ENCODE measurements at regions not wholly inside any gene's neighbourhood (a gene's known extent, or its start where the extent isn't known, plus 50 kb on each side); places are given as distances from the start of the nearest gene placed in this dataset.

- no peaks in the 10 kb centered on the region for H3K9me3 Mint-ChIP-seq
- no peak for DNase-seq (ENCODE audit: low spot score in 2 of 2)
- no peak for ATAC-seq
- no peaks in the 10 kb centered on the region for H3K36me3 Mint-ChIP-seq
- H3K27ac Mint-ChIP-seq = no peak overlapping the region
Observed at GRCh38 chr3:22189616-22190015, 438.6 kb upstream of the ZNF385D start.

GRCh38 chr3:22199095-22199494, 448.1 kb upstream of the ZNF385D start:
- DNase-seq (ENCODE audit: low spot score in 2 of 2) = no peak
- no peak overlapping the region for H3K27ac Mint-ChIP-seq

DNA sequence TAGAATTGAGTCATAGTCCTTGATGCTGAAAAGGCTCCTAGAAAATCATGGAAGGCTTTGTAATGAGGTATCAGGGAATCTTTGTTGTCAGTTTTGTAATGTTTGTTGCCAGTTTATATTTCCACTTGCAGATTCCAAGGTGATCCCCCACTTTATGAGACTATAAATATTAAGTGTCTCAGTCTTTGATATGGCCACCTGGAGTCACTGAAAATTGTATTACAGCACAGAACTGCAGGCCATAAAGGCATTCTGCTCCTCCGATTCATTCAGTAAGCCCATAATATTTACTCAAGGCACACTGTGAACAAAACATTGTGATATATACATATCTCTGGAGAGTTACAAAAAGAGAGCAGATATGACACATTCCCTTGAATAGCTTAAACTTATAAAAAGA, 457.8 kb upstream of the ZNF385D start:
- ATAC-seq (no peak), DNase-seq (ENCODE audit: low spot score in 2 of 2) (no peak)
- Mint-ChIP-seq H3K9me3 (peaks cover 16 to 21% of the 10 kb centered on the region in 2 donors), H3K36me3 (no peaks in the 10 kb centered on the region), H3K27ac (no peak overlapping the region)

More at GRCh38 chr3:22199095-22199494, 448.1 kb upstream of the ZNF385D start:
- peaks cover 11 to 13% of the 10 kb centered on the region in 2 donors for H3K9me3 Mint-ChIP-seq
- no peak for ATAC-seq
- peaks cover 0 to 4% of the 10 kb centered on the region in 2 donors for H3K36me3 Mint-ChIP-seq

- no peaks in the 10 kb centered on the region for H3K36me3 Mint-ChIP-seq
- DNase-seq (ENCODE audit: low spot score in 2 of 2) = no peak
- ATAC-seq = no peak
- no peak overlapping the region for H3K27ac Mint-ChIP-seq
- H3K9me3 Mint-ChIP-seq = peaks cover 11 to 15% of the 10 kb centered on the region in 2 donors
Observed at GRCh38 chr3:22209578-22209977, 458.6 kb upstream of the ZNF385D start.

DNA sequence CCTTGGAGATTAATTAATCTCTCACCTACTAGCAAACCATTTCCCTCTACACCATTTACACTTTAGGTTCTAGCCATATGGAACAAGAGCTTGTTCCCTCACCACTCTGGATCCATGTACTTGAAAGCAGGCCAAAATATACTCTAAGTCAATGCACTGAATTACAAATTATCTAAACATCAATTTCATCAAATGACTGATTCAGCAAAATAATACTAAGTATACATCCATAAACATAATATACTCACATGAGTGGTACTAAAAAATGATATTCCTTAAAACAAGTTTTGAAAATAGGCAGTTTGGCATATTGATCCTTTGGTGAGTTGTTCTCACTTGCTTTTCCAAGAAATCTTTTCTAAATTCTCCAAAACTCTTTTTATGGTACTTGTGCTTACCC, 459.7 kb upstream of the ZNF385D start:
- DNase-seq (ENCODE audit: low spot score in 2 of 2) (no peak), ATAC-seq (no peak)
- Mint-ChIP-seq H3K9me3 (peaks cover 11 to 14% of the 10 kb centered on the region in 2 donors), H3K27ac (no peak overlapping the region), H3K36me3 (peaks cover 0 to 8% of the 10 kb centered on the region in 2 donors)

DNA sequence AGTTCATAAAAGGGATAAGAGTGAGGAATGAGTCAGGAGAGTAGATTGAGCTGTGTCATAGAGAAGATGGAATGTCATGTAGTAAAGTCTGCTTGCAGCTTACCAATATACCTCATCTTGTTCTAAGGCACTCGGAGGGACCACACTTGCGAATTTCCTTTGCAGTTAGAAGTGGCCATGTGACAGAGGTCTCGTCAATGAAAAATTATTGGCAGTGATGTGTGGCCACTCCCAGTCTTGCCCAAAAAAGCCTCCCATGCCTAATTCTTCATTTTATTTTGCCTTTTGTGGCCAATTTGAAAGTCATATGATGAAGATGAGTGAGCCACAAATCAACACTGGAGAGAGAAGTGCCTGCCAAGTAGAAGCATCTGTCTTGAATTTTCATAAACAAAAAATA, 465.6 kb upstream of the ZNF385D start:
- DNase-seq (ENCODE audit: low spot score in 2 of 2) (no peak), ATAC-seq (no peak)
- Mint-ChIP-seq H3K9me3 (peaks cover 6 to 14% of the 10 kb centered on the region in 2 donors), H3K36me3 (peaks cover 0 to 11% of the 10 kb centered on the region in 2 donors), H3K27ac (no peak overlapping the region)

GRCh38 chr3:22225161-22225560, 474.2 kb upstream of the ZNF385D start:
- ATAC-seq (no peak), DNase-seq (ENCODE audit: low spot score in 2 of 2) (no peak)
- peaks cover 8 to 21% of the 10 kb centered on the region in 2 donors for H3K9me3 Mint-ChIP-seq

DNA sequence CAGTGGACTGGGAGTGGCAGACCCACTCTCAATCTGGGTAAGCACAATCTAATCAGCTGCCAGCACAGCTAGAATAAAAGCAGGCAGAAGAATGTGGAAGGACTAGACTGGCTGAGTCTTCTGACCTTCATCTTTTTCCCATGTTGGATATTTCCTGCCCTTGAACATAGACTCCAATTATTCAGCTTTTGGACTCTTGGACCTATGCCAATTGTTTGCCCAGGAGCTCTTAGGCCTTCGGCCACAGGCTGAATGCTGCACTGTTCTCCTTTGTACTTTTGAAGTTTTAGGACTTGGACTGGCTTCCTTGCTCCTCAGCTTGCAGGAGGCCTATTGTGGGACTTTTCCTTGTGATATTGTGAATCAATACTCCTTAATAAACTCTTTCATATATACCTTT, 477.7 kb upstream of the ZNF385D start:
- no peak overlapping the region for H3K27ac Mint-ChIP-seq
- peaks cover 16 to 30% of the 10 kb centered on the region in 2 donors for H3K9me3 Mint-ChIP-seq
- DNase-seq (ENCODE audit: low spot score in 2 of 2) (no peak), ATAC-seq (no peak)
- no peaks in the 10 kb centered on the region for H3K36me3 Mint-ChIP-seq

More at GRCh38 chr3:22225161-22225560, 474.2 kb upstream of the ZNF385D start:
- no peak overlapping the region for H3K27ac Mint-ChIP-seq
- H3K36me3 Mint-ChIP-seq = no peaks in the 10 kb centered on the region

- ATAC-seq = no peak
- Mint-ChIP-seq H3K36me3 (no peaks in the 10 kb centered on the region), H3K27ac (no peak overlapping the region), H3K9me3 (peaks cover 23 to 36% of the 10 kb centered on the region in 2 donors)
- DNase-seq (ENCODE audit: low spot score in 2 of 2) = no peak
Observed at GRCh38 chr3:22231061-22231460, 480.1 kb upstream of the ZNF385D start.

GRCh38 chr3:22236490-22237270, 485.7 kb upstream of the ZNF385D start:
- H3K36me3 Mint-ChIP-seq = no peaks in the 10 kb centered on the region
- H3K27ac Mint-ChIP-seq = no peak overlapping the region
- ATAC-seq (no peak), DNase-seq (ENCODE audit: low spot score in 2 of 2) (no peak)
- peaks cover 11 to 17% of the 10 kb centered on the region in 2 donors for H3K9me3 Mint-ChIP-seq

GRCh38 chr3:22239011-22239410, 488.0 kb upstream of the ZNF385D start:
- no peak for DNase-seq (ENCODE audit: low spot score in 2 of 2)
- ATAC-seq = no peak
- Mint-ChIP-seq H3K9me3 (peaks cover 4 to 13% of the 10 kb centered on the region in 2 donors), H3K36me3 (no peaks in the 10 kb centered on the region), H3K27ac (no peak overlapping the region)

GRCh38 chr3:22241110-22241509, 490.1 kb upstream of the ZNF385D start:
- H3K27ac Mint-ChIP-seq = no peak overlapping the region
- ATAC-seq (no peak), DNase-seq (ENCODE audit: low spot score in 2 of 2) (no peak)
- H3K9me3 Mint-ChIP-seq = peaks cover 0 to 11% of the 10 kb centered on the region in 2 donors
- no peaks in the 10 kb centered on the region for H3K36me3 Mint-ChIP-seq

DNA sequence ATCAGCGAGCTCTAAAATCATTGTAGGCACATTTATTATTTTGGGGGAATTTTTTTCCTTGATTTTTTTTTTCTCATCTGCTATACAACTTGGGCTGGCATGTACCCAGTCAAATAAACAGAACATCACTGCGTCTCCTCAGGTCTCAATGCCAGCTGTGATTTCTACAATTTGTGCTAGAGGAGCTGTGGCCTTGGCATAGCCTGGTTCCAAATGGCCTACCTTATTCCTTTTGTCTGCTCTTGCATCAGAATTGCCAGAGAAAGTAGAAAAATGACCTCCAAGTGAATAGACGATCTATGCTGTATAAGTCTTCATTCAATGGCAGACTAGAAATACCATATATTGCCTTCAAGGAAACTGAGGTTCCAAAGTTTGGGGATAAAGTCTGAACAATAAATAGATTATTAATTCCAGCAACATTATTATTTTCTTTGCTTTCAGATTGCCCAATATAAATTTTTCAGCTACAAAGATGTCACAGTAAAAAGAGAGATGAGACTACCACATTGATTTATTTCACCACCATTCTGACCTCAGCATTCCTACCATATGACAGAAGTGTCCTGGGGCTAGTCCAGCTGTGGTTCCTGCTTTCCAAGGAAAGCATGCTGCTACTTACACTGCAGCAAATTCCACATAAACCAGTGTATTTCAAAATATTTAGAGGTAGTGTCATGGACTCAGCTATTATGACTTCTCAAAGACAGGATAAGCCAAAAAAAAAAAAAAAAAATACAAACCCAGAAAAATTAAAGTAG, 493.9 kb upstream of the ZNF385D start:
- no peaks in the 10 kb centered on the region for H3K36me3 Mint-ChIP-seq
- ATAC-seq = no peak
- no peak overlapping the region for H3K27ac Mint-ChIP-seq
- peaks cover 0 to 14% of the 10 kb centered on the region in 2 donors for H3K9me3 Mint-ChIP-seq
- no peak for DNase-seq (ENCODE audit: low spot score in 2 of 2)

DNA sequence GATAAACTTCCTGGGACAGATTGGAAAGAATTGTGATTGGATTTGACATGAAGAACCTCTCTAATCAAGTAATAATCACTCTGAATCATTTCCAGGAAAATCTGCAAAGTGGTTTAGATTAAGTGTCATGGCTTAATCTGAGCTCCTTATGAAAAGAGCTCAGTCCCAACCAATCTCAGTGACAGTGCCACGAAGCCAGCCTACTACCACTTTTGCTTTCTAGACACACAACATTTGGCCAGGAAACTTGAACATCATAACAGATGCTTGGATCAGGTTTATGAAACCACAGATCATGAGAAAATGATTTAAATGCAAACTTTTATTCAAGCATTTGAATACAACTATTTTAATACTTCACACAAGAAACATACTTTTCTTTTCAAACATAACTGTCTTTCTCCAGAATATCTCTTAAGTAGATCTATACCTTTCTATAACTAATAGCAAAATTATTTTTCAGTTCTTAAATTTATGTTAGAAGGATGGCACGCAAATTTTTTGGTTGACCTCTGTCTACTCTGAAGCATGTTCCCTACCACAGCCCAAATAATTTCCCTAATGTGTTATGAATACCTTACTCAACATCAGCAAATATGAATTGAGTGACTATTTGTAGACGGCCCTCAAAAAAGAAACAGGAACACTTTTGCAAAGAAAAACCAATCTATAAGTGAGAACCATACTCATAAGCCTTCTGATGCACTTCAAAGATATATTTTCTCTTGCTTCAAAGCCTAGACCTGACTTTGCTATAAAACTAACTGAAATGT, 495.0 kb upstream of the ZNF385D start:
- Mint-ChIP-seq H3K27ac (peak overlapping the region in 1 of 2 donors; percentile 11), H3K36me3 (no peaks in the 10 kb centered on the region), H3K9me3 (peaks cover 0 to 7% of the 10 kb centered on the region in 2 donors)
- DNase-seq (ENCODE audit: low spot score in 2 of 2) (no peak), ATAC-seq (no peak)

- H3K9me3 Mint-ChIP-seq = peaks cover 0 to 3% of the 10 kb centered on the region in 2 donors
- H3K36me3 Mint-ChIP-seq = no peaks in the 10 kb centered on the region
- no peak for ATAC-seq
- H3K27ac Mint-ChIP-seq = no peak overlapping the region
- no peak for DNase-seq (ENCODE audit: low spot score in 2 of 2)
Observed at GRCh38 chr3:22249658-22250057, 498.6 kb upstream of the ZNF385D start.

- peaks cover 0 to 4% of the 10 kb centered on the region in 2 donors for H3K9me3 Mint-ChIP-seq
- no peaks in the 10 kb centered on the region for H3K36me3 Mint-ChIP-seq
- no peak for ATAC-seq
- no peak for DNase-seq (ENCODE audit: low spot score in 2 of 2)
- H3K27ac Mint-ChIP-seq = no peak overlapping the region
Observed at GRCh38 chr3:22257252-22257651, 506.2 kb upstream of the ZNF385D start.

GRCh38 chr3:22262386-22262785, 511.4 kb upstream of the ZNF385D start:
- Mint-ChIP-seq H3K27ac (no peak overlapping the region), H3K9me3 (peaks cover 0 to 14% of the 10 kb centered on the region in 2 donors), H3K36me3 (no peaks in the 10 kb centered on the region)
- ATAC-seq (no peak), DNase-seq (ENCODE audit: low spot score in 2 of 2) (no peak)

All from activated naive CD4-positive, alpha-beta T cell treated with anti-CD3 and anti-CD28 coated beads, Interleukin-2, amount 50 U/mL, for 72 hours (primary cell).